Hematopoietic multipotent progenitor cell treated with erythropoietin and hydrocortisone succinate and interleukin-3 and kit ligand, for 15 days (in vitro differentiated cells): ENCODE measurements at regions not wholly inside any gene's neighbourhood (a gene's known extent, or its start where the extent isn't known, plus 50 kb on each side); places are given as distances from the start of the nearest gene placed in this dataset.
"Not testable (repeated sequence)": the region's sequence is repeated elsewhere in the genome, so short reads cannot be mapped to it uniquely, and the experiment has no call there.

Experiments used
- DNase-seq: peaks from one replicate; pipeline ENCODE4 v3.0.0-alpha.2; 2015; ENCODE audit warnings: low spot score

DNA sequence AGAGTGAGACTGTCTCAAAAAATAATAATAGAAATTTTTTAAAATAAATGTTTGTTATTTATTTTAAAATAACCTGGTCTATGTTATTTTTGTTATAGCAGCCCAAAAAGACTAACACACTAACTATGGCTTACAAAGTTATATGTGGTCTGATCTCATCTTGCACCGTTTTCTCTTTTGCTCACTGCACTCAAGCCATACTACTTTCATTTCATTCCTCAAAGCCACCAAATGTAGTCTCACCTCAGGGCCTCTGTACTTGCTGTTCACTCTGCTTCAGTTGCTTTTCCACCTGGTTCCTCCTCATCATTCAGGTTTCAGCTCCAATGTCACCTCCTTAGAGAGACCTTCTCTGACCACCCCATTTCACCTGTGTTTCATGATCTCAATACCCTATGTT, 55.2 kb upstream of the MDM1 start:
- no peak for DNase-seq

DNA sequence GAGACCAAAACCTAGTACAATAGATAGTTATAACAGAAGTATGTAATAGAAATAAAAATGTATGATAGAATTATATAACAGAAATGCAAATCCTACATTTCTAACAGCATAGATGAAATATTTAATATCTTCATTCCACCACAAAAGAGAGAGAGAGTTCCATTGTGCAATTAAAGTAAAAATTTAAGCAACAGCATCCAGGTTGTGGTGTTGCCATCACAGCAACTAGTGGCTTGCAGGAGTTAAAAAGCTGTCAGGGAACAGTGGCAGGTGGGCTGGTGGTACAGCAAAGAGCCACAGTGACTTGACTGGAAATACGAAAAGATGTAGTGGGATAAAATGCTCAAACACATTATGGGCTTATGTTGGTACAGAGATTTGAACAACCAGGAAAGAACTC, 57.1 kb upstream of the MDM1 start:
- no peak for DNase-seq

DNA sequence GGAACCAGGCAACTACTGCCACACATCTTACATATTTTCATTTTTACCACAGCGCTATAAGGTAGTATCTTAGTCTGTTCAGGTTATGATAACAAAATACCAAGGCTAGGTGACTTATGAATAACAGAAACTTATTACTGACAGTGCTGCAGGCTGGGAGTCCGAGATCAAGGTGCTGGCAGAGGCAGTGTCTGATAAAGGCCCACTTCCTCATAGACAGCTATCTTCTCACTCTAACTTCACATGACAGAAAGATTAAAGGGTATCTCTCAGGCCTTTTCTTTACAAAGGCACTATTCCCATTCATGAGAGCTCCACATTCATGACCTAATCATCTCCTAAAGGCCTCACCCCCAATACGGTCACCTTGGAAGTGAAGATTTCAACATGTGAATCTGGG, 59.8 kb upstream of the MDM1 start:
- DNase-seq: no peak

DNA sequence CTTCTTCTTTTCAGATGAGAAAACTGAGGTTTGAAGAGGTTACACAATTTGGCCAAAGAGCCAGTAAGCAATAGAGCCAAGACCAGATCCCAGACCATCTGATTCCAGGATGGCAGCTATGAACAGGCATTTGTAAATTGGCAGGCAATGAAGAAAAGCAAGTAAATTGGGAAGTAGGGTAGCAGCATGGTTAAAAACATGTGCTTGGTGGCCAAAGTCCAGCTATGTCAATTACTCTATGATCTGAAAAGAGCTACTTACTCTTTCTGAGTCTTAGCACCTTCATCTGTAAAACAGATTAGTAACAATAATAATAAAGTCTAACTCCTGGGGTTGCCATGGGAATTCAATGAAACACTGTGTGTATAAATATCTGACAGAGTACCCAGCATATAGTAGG, 60.2 kb upstream of the MDM1 start:
- DNase-seq: no peak

DNA sequence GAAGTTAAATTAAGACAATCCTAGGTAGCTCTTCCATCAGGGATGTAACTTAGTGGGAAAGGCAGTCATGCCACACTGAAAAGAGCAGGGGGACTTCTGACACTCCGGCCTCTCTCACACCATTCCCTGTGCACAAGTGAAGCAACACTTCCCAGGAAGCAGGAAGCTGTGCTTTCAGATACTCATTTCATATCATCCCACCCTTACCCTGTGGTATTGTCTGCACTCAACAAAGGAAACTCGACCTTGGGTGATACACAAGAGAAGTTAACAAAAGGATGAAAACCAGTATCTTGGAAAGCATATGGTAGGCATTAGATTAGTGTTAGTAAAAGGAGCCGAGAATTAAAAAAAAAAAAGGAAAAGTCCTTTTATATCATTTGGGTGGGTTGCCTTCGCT, 61.3 kb upstream of the MDM1 start:
- no peak for DNase-seq

DNA sequence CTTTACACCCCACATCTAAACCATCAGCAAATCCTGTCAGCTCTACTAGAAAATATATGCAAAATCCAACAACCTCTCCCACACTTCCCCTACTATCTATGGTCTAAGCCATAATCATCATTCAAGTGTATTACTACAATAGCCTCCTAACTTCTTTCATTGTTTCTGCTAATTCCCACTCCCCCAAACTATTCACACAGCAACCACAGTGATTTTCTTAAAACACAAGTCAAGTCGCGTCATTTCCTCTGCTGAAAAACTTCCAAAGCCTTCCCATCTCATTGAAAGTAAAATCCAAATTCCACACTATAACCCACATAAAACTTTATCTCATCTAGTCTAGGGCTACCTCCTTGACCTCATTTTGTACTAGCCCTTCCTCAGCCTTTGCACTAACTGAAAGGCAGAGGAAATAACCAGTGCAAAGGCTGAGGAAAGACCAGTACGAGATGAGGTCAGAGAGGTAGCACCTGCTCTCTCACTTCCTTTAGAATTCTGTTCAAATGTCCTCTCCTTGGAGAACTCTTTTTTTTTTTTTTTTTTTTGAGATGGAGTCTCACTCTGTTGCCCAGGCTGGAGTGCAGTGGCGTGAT, 65.5 kb upstream of the MDM1 start:
- no peak for DNase-seq

DNA sequence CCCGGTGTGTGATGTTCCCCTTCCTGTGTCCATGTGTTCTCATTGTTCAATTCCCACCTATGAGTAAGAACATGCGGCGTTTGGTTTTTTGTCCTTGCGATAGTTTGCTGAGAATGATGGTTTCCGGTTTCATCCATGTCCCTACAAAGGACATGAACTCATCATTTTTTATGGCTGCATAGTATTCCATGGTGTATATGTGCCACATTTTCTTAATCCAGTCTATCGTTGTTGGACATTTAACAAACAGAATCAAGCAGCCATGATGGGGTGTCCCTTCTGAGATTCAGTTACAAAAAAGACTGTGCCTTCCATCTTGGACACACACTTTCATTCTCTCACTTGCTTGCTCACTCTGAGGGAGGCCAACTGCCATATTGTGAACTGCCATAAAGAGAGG, 66.5 kb upstream of the MDM1 start:
- DNase-seq: not testable (repeated sequence)

DNA sequence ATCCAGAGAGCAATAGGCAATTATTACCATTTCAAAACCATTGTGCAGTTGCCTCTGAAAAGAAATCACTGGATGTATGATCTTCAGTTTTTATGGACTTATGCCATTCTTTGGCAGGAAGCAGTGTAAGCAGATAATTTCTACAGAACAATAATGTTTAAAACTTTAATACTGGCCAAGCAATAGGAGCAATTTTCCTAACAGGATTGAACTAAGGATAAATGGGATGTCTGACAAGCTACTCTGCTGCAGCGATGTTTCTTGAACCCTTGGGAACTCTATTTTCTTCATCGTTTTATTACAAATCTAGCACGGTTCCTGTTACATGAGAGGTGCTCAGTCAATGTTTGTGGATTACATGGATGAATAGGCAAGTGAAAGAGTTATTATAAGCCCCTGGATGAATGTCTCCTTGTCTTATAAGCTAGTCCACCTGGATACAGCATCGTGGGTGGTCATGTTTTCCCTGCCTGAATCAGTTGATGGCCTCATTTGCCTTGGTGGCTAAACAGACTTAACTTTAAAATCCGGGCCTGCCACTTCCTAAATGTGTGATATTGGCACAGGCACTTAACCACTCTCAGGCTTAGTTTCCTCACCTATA, 68.2 kb upstream of the MDM1 start:
- DNase-seq: no peak

DNA sequence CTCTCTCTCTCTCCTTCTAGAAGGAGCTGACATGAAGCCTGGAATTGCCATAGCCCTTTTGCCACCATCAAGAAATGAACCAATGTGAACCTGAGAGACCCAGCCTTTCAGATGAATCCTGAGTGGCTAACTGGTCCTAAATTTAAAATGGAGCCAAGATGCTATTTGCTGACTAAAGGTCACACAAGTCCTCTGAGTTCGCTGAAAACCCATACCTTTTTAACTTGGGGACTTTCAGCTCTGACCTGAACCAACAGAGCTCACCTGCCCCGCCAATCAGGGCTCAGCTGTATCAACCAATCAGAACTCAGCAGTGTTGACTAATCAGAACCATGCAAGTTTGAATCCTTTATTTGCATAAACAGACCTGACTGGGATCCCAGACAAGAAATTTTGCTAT, 70.3 kb upstream of the MDM1 start:
- no peak for DNase-seq

DNA sequence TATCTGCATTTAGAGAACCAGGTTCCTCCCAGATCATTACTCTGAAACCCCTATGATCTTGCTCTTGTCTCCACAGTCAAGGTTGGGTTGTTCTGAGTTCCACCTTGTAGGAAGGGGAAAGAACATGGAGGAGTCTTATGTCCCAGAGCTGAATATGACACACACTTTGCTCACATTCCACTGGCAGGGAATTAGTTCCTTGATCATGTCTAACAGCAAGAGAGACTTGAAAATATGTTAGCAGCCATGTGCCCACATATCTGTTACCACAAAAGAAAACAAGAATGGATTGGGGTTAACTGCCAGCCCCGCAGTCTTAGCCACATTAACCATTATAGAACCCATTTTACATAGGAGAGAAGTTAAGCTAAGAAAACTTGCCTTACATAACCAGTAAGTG, 71.1 kb upstream of the MDM1 start:
- DNase-seq: no peak

DNA sequence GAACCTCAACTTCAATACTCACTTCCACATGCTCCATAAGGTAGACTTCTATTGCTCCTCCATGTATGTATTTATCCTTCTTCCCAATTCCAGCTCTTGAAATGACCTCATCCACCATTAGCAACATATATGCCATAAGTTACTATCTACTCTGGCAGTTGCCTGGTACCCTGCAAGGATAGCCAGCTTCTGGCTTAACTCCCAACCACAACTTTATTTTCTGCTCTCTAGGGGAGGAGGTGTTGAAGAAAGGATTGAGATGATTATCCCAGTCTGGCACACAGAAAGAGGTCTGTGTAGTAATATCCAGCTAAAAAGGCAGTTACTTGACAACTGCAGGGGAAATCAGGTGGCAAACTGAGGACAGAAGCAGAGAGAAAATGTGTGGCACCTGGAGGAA, 71.5 kb upstream of the MDM1 start:
- DNase-seq: no peak

DNA sequence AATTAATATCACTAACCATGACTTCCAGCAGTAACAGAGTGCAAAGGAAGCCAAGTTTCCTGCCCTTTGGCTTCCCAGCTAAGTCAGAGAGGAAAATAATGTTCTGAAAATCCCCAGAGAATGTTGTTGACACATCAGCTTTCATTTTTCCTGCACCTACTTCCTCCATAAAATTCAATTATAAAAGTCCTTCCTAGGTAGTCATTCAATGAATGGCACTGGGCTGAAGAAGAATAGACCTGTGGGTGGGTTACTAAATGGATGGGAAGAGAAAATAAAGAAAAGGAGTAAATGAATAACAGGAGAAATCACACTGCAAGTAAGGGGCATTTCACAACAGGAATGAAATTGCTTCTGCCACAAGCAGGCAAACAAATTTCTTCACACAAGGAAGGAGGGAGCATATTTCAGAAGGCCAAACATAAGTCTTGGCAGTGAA, 73.2 kb upstream of the MDM1 start:
- DNase-seq: no peak

DNA sequence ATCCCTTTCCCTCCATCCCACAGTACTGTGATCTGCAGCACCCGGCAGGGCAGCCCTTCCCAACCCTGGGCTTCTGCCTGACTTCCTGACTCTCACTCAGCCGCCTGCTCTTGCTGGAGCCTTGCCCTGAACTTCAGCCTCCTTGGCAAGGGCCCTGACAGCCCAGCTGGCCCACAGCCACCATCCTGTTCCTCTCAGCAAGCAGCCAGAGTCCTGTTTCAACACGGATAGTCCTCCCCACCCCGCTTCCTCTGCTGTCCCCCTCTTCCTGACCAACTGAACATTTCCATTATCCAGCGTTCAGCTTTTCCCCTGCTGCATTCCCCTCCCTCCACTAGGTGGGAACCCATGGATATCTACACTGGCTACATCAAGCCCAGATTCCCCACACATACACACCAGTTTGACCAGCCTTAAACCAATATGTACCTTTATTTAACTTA, 74.0 kb upstream of the MDM1 start:
- DNase-seq: no peak

DNA sequence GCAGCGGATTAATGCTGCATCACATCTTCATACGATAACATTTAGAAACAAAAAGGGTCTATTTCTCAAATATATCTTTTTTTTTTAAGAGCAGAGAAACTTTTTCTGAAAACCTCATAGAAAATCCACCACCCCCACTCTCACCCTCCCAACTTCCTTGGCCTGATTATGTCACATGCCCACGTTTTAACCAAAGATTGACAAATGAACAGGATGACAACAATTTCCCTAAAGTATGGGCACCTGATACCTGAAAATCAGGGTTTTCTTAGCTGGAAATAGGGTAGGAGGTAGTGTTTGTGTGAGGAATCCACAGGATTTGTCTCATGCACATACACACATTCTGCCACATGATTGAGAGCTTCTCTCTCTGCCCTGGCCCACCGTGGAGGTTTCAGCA, 74.7 kb upstream of the MDM1 start:
- DNase-seq: no peak

DNA sequence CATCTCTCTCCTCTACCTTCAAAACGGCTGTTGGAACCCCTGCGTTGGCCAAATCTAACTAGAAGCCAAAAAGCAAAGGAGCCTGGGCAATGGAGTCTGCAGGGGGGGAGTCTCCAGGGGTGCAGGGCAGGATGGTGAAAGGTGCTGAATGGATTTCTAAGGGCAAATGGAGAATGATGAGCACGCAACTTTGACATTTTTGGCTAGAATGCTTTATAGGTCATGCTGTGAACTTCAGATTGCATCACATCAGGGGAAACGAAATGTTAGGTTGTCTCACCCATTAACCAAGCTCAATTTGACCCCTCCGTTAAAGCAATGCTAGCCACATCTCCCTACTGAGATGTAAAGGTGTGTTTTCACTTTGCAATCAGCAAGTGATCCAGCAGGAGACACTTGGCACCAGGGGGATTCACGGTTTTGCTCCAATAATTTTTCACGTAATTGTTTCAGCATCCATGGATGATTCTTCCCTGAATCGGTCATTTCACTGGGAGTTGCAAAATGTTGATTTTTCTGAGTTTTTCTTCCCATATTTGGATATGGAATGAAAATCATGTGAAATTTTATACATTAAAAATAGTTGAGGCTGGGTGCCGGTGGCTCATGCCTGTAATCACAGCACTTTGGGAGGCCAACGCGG, 78.0 kb upstream of the MDM1 start:
- DNase-seq: no peak

DNA sequence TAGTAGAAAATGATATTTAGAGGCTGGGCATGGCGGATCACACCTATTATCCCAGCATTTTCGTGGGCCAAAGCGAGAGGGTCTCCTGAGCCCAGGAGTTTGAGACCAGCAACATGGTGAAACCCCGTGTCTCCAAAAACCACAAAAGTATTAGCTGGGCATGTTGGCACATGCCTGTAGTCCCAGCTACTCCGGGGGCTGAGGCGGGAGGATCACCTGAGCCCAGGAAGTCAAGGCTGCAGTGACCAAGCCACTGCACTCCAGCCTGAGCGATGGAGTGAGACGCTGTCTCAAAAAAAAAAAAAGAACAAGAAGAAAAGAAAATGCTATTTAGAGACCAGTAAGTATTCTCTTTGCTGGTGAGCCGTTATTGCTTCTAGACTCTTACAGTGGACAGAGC, 79.2 kb upstream of the MDM1 start:
- DNase-seq: no peak

DNA sequence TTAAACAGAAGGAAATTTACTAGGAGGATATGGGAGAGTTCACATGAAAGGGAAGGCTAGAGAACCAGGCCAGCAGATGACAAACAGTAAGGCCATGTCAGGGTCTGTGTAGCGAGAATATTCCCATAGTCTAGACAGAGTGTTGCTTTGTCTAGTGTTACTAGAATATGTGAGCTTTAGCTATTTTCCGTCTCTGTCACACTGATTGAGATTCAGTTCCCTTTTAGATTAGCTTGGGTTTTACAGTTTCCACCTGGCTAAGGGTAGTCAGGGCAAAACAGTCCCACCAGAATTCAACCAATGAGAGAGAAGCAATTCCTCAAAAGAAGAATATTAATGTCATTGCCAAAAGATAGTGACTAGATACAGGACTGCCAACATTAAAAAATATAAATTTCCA, 82.8 kb upstream of the MDM1 start:
- DNase-seq: no peak

DNA sequence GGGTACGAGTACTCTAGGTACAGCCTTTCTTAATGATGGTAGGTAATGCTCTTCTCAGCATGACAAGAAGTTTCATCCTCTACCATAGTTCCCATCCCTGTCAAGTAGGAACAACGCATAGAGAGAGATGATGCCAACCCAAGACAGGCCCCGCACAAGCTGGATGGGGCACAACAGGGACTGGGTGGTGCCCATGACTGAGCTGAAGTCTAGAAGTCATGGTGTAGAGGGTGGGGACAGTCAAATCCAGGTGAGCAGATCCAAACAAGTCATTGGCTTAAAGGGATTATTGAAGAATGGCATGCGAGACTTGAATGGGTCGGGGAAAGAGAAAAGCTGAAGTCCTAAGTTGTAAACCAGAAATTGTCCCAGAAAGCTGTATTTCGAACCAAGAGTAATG, 84.2 kb upstream of the MDM1 start:
- no peak for DNase-seq

DNA sequence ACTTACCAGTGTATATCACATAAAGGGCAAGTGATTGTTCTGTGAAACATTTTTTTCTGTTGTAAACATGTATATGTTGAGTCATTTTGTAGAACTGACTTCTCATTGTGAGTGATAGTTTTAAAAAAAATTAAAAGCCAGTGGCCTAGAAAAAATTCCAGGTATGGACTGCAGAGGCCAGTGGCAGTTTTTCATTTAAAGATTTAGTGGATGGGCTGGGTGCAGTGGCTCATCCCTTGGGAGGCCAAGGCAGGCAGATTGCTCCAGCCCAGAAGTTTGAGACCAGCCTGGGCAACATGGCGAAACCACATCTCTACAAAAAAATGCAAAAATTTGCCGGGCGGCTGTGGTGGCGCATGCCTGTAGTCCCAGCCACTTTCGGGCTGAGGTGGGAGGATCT, 84.7 kb upstream of the MDM1 start:
- no peak for DNase-seq

DNA sequence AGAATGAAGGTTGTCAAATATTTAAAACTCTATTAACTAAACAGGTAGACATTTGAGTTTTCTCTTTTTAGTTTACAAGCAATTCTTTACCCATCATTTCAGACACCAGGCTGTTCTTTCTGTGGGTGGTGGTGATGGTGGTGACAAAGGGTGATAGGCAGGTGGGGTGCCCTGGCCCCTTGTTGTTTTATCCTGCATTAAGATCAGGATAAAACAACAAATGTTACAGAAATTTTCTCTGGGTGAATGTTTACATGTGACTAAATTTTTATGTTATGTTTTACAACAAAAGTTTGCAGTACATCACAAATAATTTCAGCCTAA, 85.9 kb upstream of the MDM1 start:
- DNase-seq: no peak

DNA sequence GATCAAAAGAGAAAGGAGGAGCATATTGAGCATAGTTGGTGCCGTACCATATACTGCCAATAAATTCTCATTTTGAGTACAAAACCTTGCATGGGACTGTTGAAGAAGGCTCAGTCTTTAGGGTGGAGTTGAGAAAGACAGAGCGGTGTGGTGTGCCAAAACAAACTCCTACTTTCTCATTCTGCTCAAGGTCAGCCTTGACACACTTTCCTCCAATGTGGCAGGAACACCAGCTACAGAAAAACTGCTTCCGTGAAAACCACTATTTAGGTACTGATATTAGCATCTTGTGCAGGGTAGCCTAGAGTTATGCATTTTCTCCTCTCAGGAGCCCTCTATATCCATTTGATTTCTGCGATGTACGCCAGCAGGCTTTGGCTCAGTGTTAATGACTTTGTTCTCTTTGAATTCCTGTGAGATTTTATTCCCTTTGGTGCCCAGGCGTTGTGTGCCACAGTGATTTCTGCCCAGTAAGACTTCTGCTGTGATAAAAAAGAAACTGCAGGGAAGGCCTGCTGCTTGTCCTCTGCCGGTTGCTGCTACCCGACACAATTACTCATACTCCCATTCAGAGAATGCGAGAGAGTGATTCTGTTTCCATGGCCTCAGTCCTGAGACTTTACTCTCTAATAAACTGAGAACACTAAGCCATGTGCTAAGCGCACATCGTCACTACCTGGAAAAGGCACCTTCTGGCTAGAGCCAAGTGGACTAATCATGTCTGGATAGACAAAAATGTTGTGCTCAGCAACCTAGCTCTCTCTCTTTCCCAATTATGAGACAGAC, 88.3 kb upstream of the MDM1 start:
- DNase-seq: no peak

DNA sequence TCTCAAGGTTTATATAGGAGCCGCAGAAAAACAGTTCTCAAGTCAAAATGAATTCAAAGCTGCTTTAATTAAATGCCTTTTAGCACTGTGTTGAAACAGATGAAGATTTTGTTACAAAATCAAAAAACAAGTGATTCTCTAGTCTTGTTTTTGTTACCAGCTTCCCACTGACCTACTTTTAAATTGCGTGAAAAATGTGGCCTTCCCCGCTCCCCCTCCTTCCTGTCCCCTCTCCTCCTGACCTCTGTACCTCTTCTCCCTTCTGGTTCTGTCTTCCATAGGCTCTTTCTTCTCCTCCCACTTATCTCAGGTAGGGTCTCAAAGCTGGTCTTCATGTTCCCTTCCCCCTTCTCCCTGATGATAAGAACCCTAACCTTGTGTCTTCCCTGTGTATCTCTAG, 90.0 kb upstream of the MDM1 start:
- DNase-seq: no peak

DNA sequence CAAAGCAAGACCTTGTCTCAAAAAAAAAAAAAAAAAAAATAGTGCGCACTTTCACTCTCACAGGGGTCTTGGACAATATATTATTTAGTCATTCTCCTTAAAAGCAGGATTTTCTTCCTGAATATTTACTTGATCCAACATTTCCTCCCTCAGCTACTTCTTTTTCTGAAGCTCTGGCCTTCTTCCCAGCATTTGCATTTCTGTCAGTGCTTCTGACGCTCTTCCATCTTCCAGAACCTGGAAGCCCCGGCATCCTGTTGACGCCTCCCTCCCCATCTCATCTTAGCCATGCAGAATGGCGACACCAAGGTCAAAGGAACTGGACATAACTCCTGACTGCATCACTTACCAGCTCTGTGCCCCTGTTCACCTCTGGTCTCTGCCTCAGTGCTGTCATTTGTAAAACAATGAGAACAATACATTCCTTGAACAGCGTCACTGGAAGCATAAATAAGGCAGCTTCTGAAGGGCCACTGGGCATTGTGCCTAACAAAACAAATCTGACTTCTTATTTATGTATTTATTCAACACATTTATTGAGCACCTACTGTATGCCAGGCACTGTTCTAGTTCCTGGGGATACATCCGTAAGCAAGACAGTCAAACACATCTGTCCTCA, 90.9 kb upstream of the MDM1 start:
- no peak for DNase-seq
